ENCODE measurements at regions not wholly inside any gene's neighbourhood (a gene's known extent, or its start where the extent isn't known, plus 50 kb on each side); places are given as distances from the start of the nearest gene placed in this dataset.

DNA sequence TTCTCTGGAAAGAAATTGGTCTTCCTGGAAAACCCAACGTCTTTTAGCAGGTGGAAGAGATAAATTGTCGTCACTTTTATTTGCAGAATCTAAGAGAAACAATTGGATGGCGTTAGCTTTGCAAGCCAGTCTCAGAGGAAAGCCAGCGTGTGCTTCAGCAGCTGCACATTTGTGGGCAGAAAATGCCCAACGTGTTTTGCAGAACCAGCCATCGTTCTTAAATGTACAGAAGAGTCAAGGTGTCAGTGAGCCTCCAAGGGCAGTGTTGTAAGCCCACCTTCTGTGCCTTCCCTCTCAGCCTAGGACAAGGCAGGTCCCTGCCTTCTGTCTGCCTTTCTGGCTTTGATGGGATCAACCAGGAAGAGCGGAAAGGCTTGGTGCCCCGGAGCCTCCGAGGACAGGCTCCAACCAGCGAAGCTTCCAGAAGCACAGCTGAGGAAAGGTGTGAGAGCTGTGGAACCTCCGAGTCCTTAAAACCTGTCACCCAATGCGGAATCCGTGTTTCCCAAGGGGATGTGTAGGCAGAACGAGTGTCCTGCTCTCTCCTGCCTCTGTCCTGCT is 116.0 kb upstream of the IRX2 start:
- TF ChIP-seq RCOR1 (IDR thresholded peaks at IDR 0.05; ENCODE audit: low read length) (no peak), NFIC (IDR thresholded peaks at IDR 0.05; ENCODE audit: borderline replicate concordance) (no peak), POLR2AphosphoS5 (IDR thresholded peaks at IDR 0.05; ENCODE audit: low read depth, low read length) (no peak)
- TF ChIP-seq, protein P1, sequence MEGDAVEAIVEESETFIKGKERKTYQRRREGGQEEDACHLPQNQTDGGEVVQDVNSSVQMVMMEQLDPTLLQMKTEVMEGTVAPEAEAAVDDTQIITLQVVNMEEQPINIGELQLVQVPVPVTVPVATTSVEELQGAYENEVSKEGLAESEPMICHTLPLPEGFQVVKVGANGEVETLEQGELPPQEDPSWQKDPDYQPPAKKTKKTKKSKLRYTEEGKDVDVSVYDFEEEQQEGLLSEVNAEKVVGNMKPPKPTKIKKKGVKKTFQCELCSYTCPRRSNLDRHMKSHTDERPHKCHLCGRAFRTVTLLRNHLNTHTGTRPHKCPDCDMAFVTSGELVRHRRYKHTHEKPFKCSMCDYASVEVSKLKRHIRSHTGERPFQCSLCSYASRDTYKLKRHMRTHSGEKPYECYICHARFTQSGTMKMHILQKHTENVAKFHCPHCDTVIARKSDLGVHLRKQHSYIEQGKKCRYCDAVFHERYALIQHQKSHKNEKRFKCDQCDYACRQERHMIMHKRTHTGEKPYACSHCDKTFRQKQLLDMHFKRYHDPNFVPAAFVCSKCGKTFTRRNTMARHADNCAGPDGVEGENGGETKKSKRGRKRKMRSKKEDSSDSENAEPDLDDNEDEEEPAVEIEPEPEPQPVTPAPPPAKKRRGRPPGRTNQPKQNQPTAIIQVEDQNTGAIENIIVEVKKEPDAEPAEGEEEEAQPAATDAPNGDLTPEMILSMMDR (IDR thresholded peaks at IDR 0.05) = no peak
